ENCODE measurements at regions not wholly inside any gene's neighbourhood (a gene's known extent, or its start where the extent isn't known, plus 50 kb on each side); places are given as distances from the start of the nearest gene placed in this dataset.

DNA sequence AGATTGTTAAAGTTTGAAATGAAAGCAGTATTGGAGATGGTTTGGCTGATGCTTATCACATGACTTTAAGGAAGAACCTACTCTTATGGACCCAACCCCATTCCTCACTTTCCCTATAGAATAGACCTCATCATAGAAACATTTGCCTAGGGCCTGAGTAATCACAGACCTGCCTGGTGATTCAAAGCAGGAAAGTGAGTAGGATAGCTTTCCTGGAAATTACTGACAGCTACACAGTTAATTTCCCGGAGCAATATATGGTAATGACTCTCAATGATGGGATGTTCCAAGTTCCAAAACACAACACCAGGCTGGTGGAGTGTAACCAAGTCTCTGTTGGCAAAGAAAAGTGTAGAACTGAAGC is 233.8 kb downstream of the SIM1 start:
- TF ChIP-seq, protein P1, sequence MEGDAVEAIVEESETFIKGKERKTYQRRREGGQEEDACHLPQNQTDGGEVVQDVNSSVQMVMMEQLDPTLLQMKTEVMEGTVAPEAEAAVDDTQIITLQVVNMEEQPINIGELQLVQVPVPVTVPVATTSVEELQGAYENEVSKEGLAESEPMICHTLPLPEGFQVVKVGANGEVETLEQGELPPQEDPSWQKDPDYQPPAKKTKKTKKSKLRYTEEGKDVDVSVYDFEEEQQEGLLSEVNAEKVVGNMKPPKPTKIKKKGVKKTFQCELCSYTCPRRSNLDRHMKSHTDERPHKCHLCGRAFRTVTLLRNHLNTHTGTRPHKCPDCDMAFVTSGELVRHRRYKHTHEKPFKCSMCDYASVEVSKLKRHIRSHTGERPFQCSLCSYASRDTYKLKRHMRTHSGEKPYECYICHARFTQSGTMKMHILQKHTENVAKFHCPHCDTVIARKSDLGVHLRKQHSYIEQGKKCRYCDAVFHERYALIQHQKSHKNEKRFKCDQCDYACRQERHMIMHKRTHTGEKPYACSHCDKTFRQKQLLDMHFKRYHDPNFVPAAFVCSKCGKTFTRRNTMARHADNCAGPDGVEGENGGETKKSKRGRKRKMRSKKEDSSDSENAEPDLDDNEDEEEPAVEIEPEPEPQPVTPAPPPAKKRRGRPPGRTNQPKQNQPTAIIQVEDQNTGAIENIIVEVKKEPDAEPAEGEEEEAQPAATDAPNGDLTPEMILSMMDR (IDR thresholded peaks at IDR 0.05; ENCODE audit: insufficient read depth, low read length, poor library complexity, severe bottlenecking) = no peak
- no peak for TF ChIP-seq EZH2phosphoT487 (conservative IDR thresholded peaks at IDR 0.05; ENCODE audit: low read length)
